ENCODE measurements at regions not wholly inside any gene's neighbourhood (a gene's known extent, or its start where the extent isn't known, plus 50 kb on each side); places are given as distances from the start of the nearest gene placed in this dataset.
A peak's percentile ranks its signal among the peaks of the same experiment; 100 is the strongest.

GRCh38 chr10:124283215-124283948, 135.3 kb downstream of the OAT start:
- H3K4me1 Mint-ChIP-seq (ENCODE audit: low read depth, unreplicated experiment), result peaks cover 12% of the 10 kb centered on the region
- peaks cover 6% of the 10 kb centered on the region for H3K27me3 Mint-ChIP-seq (ENCODE audit: unreplicated experiment)
- DNase-seq, result peak; percentile 46
- TF ChIP-seq CTCF (IDR thresholded peaks at IDR 0.05; ENCODE audit: partially characterized antibody, unreplicated experiment), result no peak
- H3K9me3 Mint-ChIP-seq (ENCODE audit: unreplicated experiment), result peaks cover 8% of the 10 kb centered on the region
- H3K27ac Mint-ChIP-seq (ENCODE audit: unreplicated experiment), result peak overlapping the region; percentile 81
- peaks cover 7% of the 10 kb centered on the region for H3K36me3 Mint-ChIP-seq (ENCODE audit: unreplicated experiment)
- H3K4me3 Mint-ChIP-seq (ENCODE audit: unreplicated experiment), result no peak overlapping the region

GRCh38 chr10:124282326-124282725, 136.4 kb downstream of the OAT start:
- Mint-ChIP-seq H3K4me1 (ENCODE audit: low read depth, unreplicated experiment) (peaks cover 12% of the 10 kb centered on the region), H3K36me3 (ENCODE audit: unreplicated experiment) (peaks cover 12% of the 10 kb centered on the region), H3K9me3 (ENCODE audit: unreplicated experiment) (peaks cover 10% of the 10 kb centered on the region), H3K4me3 (ENCODE audit: unreplicated experiment) (no peak overlapping the region), H3K27me3 (ENCODE audit: unreplicated experiment) (peaks cover 9% of the 10 kb centered on the region), H3K27ac (ENCODE audit: unreplicated experiment) (no peak overlapping the region)
- no peak for DNase-seq
- TF ChIP-seq CTCF (IDR thresholded peaks at IDR 0.05; ENCODE audit: partially characterized antibody, unreplicated experiment), result no peak

GRCh38 chr10:124281666-124282065, 137.1 kb downstream of the OAT start:
- H3K27me3 Mint-ChIP-seq (ENCODE audit: unreplicated experiment), result peaks cover 9% of the 10 kb centered on the region
- H3K4me3 Mint-ChIP-seq (ENCODE audit: unreplicated experiment), result no peak overlapping the region
- H3K27ac Mint-ChIP-seq (ENCODE audit: unreplicated experiment), result no peak overlapping the region
- H3K9me3 Mint-ChIP-seq (ENCODE audit: unreplicated experiment), result peaks cover 10% of the 10 kb centered on the region
- peaks cover 12% of the 10 kb centered on the region for H3K36me3 Mint-ChIP-seq (ENCODE audit: unreplicated experiment)
- no peak for TF ChIP-seq CTCF (IDR thresholded peaks at IDR 0.05; ENCODE audit: partially characterized antibody, unreplicated experiment)
- peaks cover 12% of the 10 kb centered on the region for H3K4me1 Mint-ChIP-seq (ENCODE audit: low read depth, unreplicated experiment)
- DNase-seq, result no peak

- Mint-ChIP-seq H3K4me3 (ENCODE audit: unreplicated experiment) (no peak overlapping the region), H3K27me3 (ENCODE audit: unreplicated experiment) (peaks cover 6% of the 10 kb centered on the region), H3K9me3 (ENCODE audit: unreplicated experiment) (peaks cover 10% of the 10 kb centered on the region), H3K4me1 (ENCODE audit: low read depth, unreplicated experiment) (peaks cover 12% of the 10 kb centered on the region), H3K27ac (ENCODE audit: unreplicated experiment) (no peak overlapping the region), H3K36me3 (ENCODE audit: unreplicated experiment) (peaks cover 12% of the 10 kb centered on the region)
- DNase-seq, result no peak
- TF ChIP-seq CTCF (IDR thresholded peaks at IDR 0.05; ENCODE audit: partially characterized antibody, unreplicated experiment), result no peak
Measured at GRCh38 chr10:124280916-124281315, 137.8 kb downstream of the OAT start.

- Mint-ChIP-seq H3K9me3 (ENCODE audit: unreplicated experiment) (peaks cover 7% of the 10 kb centered on the region), H3K27me3 (ENCODE audit: unreplicated experiment) (peaks cover 6% of the 10 kb centered on the region), H3K4me1 (ENCODE audit: low read depth, unreplicated experiment) (peaks cover 12% of the 10 kb centered on the region), H3K4me3 (ENCODE audit: unreplicated experiment) (no peak overlapping the region), H3K36me3 (ENCODE audit: unreplicated experiment) (peaks cover 12% of the 10 kb centered on the region), H3K27ac (ENCODE audit: unreplicated experiment) (no peak overlapping the region)
- TF ChIP-seq CTCF (IDR thresholded peaks at IDR 0.05; ENCODE audit: partially characterized antibody, unreplicated experiment), result no peak
- DNase-seq, result no peak
Measured at GRCh38 chr10:124279882-124280281, 138.8 kb downstream of the OAT start.
